AG10803 (cell line): ENCODE measurements at regions not wholly inside any gene's neighbourhood (a gene's known extent, or its start where the extent isn't known, plus 50 kb on each side); places are given as distances from the start of the nearest gene placed in this dataset.
A peak's percentile ranks its signal among the peaks of the same experiment; 100 is the strongest.

ENCODE experiments used
- DNase-seq: peaks from one replicate; pipeline ENCODE4 v3.0.0; 2010; ENCODE audit warnings: low read depth
- H3K4me3 ChIP-seq: 2 replicates; pipeline ENCODE4 v1.5.1; 2011; ENCODE audit warnings: mild to moderate bottlenecking, low read length, control low read depth
- TF ChIP-seq, protein P1 (sequence below): conservative IDR thresholded peaks from 2 replicates; pipeline ENCODE4 v1.5.1; 2011; ENCODE audit warnings: mild to moderate bottlenecking, low read length, control low read depth, inconsistent platforms

GRCh38 chr4:27132497-27132896 lies 271.9 kb downstream of the STIM2 start:
- H3K4me3 ChIP-seq: no peak overlapping the region
- TF ChIP-seq, protein P1, sequence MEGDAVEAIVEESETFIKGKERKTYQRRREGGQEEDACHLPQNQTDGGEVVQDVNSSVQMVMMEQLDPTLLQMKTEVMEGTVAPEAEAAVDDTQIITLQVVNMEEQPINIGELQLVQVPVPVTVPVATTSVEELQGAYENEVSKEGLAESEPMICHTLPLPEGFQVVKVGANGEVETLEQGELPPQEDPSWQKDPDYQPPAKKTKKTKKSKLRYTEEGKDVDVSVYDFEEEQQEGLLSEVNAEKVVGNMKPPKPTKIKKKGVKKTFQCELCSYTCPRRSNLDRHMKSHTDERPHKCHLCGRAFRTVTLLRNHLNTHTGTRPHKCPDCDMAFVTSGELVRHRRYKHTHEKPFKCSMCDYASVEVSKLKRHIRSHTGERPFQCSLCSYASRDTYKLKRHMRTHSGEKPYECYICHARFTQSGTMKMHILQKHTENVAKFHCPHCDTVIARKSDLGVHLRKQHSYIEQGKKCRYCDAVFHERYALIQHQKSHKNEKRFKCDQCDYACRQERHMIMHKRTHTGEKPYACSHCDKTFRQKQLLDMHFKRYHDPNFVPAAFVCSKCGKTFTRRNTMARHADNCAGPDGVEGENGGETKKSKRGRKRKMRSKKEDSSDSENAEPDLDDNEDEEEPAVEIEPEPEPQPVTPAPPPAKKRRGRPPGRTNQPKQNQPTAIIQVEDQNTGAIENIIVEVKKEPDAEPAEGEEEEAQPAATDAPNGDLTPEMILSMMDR: no peak
- no peak for DNase-seq

DNA sequence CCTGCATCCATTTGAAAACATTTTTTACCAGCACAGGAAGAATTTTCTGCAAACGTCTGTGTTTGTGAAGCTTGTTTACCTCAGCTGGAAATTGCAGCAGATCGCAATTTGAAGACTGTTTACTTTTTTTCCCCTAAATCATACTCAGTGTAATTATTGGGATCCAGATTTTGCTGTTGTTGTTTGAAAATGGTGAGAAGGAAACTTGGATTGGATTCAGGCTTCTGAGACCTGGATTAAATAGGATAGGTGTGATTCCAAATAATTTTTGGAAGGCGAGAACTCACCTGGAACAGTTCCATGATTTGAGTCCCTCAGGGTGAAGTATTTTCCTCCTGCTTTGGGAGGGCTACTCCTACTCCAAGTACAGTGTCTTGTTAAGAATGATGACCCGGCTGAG lies 279.8 kb downstream of the STIM2 start:
- no peak for DNase-seq
- H3K4me3 ChIP-seq: no peak overlapping the region
- TF ChIP-seq, protein P1: no peak

- no peak overlapping the region for H3K4me3 ChIP-seq
- DNase-seq: no peak
- TF ChIP-seq, protein P1: no peak
These were observed 280.9 kb downstream of the STIM2 start for GRCh38 chr4:27141530-27141929.

DNA sequence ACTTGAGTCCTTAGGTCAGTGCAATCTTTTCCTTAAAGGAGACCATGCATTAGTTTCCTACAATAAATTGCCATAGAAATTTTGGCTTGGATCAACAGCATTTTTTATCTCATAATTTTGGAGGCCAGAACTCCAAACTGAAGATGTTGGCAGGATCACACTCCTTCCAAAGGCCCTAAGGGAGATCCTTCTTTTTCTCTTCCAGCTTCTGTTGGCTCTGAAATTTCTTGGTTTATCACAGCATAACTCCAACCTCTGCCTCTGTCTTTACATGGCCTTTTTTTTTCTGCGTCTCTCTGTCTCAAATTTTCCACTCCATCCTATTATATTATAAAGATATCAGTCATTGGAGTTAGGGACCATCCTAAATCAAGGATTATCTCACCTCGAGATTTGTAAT lies 282.2 kb downstream of the STIM2 start:
- TF ChIP-seq, protein P1: no peak
- no peak for DNase-seq
- no peak overlapping the region for H3K4me3 ChIP-seq

- DNase-seq: peak; percentile 5
- H3K4me3 ChIP-seq: no peak overlapping the region
- TF ChIP-seq, protein P1: no peak
These were observed 285.0 kb downstream of the STIM2 start for GRCh38 chr4:27145597-27145996.

- no peak overlapping the region for H3K4me3 ChIP-seq
- TF ChIP-seq, protein P1: no peak
- DNase-seq: no peak
These were observed 287.7 kb downstream of the STIM2 start for GRCh38 chr4:27148211-27148895.

DNA sequence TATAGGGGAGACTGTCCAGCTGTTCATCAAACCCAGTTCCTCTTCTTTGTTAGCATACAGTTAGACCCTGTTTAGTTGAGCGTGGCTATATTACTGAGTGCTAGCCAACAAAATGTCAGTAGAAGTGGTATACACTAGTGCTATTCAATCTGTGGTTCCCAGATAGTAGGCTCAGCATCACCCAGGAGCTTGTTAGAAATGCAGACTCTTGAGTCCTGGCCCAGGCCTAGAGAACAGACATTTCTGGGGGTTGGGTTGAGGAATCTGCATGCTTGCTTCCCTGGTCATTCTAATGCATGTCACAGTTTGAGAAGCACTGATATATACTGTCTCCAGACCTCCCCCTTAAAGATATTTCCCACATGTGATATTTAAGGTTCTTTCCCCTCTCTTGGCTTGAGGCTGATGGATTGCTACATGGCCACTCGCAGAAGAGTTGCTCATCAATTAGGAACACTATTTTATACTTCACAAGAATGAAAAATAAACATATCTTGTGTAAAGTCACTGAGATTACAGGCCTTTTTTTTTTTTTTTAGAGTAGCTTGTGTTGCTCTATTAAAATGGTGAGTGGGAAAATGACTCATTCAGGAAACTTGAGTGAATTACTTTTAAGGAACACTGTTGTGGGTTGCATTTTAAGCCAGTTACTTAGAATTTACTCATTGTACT lies 289.0 kb downstream of the STIM2 start:
- TF ChIP-seq, protein P1: no peak
- DNase-seq: peak; percentile 5
- H3K4me3 ChIP-seq: no peak overlapping the region
